Activated gamma-delta T cell treated with Interleukin-2 at 50 U/mL for 16 hours (primary cell): ENCODE measurements at regions not wholly inside any gene's neighbourhood (a gene's known extent, or its start where the extent isn't known, plus 50 kb on each side); places are given as distances from the start of the nearest gene placed in this dataset.

Experiments
- DNase-seq: peaks from one replicate; pipeline ENCODE4 v3.0.0-alpha.2; 2020

DNA sequence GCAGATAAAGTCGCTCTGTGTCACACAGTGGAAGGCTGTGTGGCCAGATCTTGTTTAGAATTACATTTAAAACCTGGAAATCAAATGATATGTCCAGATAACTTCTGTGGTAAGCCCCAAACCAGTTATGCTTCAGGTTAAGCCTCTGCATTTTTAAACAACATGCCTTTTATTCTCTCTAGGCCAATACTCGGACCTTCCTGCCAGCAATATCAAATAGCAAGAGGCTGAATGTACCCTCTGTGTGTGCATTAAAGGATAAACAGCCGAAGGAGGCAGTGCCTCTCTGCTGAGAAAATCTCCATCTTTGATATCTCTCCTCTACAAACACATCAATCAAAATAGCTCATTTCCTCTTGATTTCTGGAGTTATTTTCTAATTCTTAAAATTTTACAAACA is 67.1 kb upstream of the TMEM260 start:
- DNase-seq, result no peak

- DNase-seq, result no peak
Measured at GRCh38 chr14:56514663-56515371, 64.8 kb upstream of the TMEM260 start.

DNA sequence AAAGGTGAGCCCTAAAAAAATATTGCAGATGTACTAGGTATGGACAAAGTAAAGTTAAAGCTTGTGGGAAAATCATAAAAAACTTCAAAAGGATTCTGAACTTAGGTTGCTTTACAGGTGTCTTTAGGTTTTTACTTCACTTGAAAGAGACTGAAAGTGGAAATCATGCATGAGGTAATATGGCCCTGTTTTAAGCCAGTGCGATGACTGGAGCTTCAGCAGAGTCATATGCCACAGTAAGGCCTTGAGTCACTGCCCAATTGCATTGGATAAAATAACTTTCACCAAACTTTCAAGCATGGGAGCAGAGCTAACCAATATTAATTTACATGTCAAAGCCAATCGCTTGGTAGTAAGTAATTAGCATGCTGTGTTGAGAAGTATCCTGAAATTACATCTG is 63.9 kb upstream of the TMEM260 start:
- DNase-seq, result no peak

DNA sequence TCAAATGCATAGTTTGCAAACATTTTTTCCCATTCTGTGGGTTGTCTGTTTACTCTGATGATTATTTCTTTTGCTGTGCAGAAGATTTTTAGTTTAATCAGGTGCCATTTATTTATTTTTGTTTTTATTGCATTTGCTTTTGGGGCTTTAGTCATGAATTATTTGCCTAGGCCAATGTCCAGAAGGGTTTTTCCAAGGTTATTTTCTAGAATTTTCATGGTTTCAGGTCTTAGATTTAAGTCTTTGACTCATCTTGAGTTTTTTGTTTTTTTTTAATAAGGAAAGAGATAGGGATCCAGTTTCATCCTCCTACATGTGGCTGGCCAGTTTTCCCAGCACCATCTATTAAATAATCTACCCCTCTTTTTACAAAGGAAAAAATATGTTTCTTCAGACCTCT is 57.2 kb upstream of the TMEM260 start:
- DNase-seq, result no peak

GRCh38 chr14:56524971-56525677 is 54.5 kb upstream of the TMEM260 start:
- DNase-seq, result no peak

DNA sequence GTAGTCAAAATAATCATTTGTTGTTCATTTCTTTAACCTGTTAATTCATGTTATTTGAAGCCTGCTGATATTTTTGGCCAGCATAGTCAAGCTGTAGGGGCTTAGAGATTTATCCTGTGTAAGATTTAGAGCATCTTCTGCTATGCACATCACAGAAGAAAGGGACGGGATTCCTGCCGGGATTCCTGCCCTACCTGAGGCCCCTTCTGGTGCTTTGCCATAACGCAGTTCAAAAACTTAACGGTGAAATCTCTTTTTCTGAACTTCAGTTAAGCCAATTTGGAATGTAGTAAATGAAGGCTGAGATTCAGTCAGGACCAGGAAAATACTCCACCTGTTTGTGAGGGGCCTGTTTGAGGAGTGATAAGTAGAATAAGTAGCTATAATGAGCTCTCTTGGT is 50.7 kb upstream of the TMEM260 start:
- no peak for DNase-seq
